Stimulated activated CD8-positive, alpha-beta memory T cell treated with anti-CD3 and anti-CD28 coated beads, Interleukin-12 subunit alpha, Interleukin-12 subunit beta, amount 100 ng/mL, for 1 hour (primary cell): ENCODE measurements at regions not wholly inside any gene's neighbourhood (a gene's known extent, or its start where the extent isn't known, plus 50 kb on each side); places are given as distances from the start of the nearest gene placed in this dataset.

Experiments
- DNase-seq: peaks from one replicate; pipeline ENCODE4 v3.0.0-alpha.2; 2020; ENCODE audit warnings: low read depth

GRCh38 chr2:71891719-71892422, 255.8 kb downstream of the CYP26B1 start:
- no peak for DNase-seq

GRCh38 chr2:71891155-71891554, 256.5 kb downstream of the CYP26B1 start:
- no peak for DNase-seq

- DNase-seq: no peak
Measured at GRCh38 chr2:71889759-71890684, 257.6 kb downstream of the CYP26B1 start.

GRCh38 chr2:71888751-71889445, 258.8 kb downstream of the CYP26B1 start:
- DNase-seq: no peak

- DNase-seq: no peak
Measured at GRCh38 chr2:71887196-71887595, 260.5 kb downstream of the CYP26B1 start.

- no peak for DNase-seq
Measured at GRCh38 chr2:71886241-71886640, 261.4 kb downstream of the CYP26B1 start.

GRCh38 chr2:71884303-71885042, 263.2 kb downstream of the CYP26B1 start:
- DNase-seq: no peak

GRCh38 chr2:71882949-71883472, 264.7 kb downstream of the CYP26B1 start:
- DNase-seq: no peak

GRCh38 chr2:71882236-71882946, 265.3 kb downstream of the CYP26B1 start:
- no peak for DNase-seq

GRCh38 chr2:71880846-71881610, 266.6 kb downstream of the CYP26B1 start:
- DNase-seq: no peak

GRCh38 chr2:71880287-71880686, 267.4 kb downstream of the CYP26B1 start:
- no peak for DNase-seq

GRCh38 chr2:71879509-71880184, 268.0 kb downstream of the CYP26B1 start:
- no peak for DNase-seq

- DNase-seq: no peak
Measured at GRCh38 chr2:71878626-71879508, 268.8 kb downstream of the CYP26B1 start.

GRCh38 chr2:71877636-71878035, 270.0 kb downstream of the CYP26B1 start:
- no peak for DNase-seq

GRCh38 chr2:71876542-71877451, 270.9 kb downstream of the CYP26B1 start:
- no peak for DNase-seq

GRCh38 chr2:71872466-71873051, 275.1 kb downstream of the CYP26B1 start:
- no peak for DNase-seq

GRCh38 chr2:71865391-71865965, 282.2 kb downstream of the CYP26B1 start:
- no peak for DNase-seq
